ENCODE measurements at regions not wholly inside any gene's neighbourhood (a gene's known extent, or its start where the extent isn't known, plus 50 kb on each side); places are given as distances from the start of the nearest gene placed in this dataset.

DNA sequence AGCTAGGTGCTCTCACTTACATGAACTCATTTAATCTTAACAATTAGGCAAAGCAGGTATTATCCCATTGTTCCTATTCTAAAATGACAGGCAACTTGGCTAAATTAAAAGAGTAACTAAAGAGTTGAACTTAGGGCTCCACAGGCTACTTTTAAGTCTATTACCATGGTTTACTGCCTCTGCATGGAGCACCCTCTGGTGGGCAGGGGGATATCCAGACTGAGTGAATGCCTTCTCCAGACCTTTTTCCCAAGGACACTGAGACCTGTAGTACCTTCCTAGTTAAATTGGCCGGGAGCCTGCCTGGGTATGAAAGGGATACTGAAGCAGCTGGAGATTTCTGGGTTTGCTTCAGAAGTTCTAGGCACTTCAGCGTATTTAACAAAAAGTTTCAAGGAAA lies 238.1 kb downstream of the ELAVL2 start:
- no peaks in the 10 kb centered on the region for H3K9me2 ChIP-seq (ENCODE audit: insufficient read depth, low read length)
- H3K4me3 ChIP-seq (ENCODE audit: low read depth, low read length, poor library complexity, severe bottlenecking), result no peak overlapping the region
- CTCF ChIA-PET (ENCODE audit: unreplicated experiment), result no interaction called here
- H3K36me3 ChIP-seq (ENCODE audit: insufficient read depth, low read length), result no peaks in the 10 kb centered on the region
- H3K4me1 ChIP-seq (ENCODE audit: insufficient read depth, low read length, poor library complexity, severe bottlenecking), result no peaks in the 10 kb centered on the region
- no TSS peak for BruUV-seq (replicated peaks)
- DNase-seq (ENCODE audit: low spot score), result no peak
- H3K27ac ChIP-seq (ENCODE audit: low read depth, low read length, poor library complexity, severe bottlenecking), result no peak overlapping the region
- H3K9me3 ChIP-seq (ENCODE audit: low read length), result no peaks in the 10 kb centered on the region
- H3K4me2 ChIP-seq (ENCODE audit: low read length), result no peak overlapping the region
- H4K20me1 ChIP-seq (ENCODE audit: insufficient read depth, low read length), result no peaks in the 10 kb centered on the region
- H3K79me2 ChIP-seq (ENCODE audit: insufficient read depth, low read depth, low read length), result no peaks in the 10 kb centered on the region
- POLR2A ChIA-PET, result no interaction called here
- intact Hi-C loops (cut with micrococcal nuclease; ENCODE audit: unreplicated experiment), result no loop called here
- TF ChIP-seq, protein P1, sequence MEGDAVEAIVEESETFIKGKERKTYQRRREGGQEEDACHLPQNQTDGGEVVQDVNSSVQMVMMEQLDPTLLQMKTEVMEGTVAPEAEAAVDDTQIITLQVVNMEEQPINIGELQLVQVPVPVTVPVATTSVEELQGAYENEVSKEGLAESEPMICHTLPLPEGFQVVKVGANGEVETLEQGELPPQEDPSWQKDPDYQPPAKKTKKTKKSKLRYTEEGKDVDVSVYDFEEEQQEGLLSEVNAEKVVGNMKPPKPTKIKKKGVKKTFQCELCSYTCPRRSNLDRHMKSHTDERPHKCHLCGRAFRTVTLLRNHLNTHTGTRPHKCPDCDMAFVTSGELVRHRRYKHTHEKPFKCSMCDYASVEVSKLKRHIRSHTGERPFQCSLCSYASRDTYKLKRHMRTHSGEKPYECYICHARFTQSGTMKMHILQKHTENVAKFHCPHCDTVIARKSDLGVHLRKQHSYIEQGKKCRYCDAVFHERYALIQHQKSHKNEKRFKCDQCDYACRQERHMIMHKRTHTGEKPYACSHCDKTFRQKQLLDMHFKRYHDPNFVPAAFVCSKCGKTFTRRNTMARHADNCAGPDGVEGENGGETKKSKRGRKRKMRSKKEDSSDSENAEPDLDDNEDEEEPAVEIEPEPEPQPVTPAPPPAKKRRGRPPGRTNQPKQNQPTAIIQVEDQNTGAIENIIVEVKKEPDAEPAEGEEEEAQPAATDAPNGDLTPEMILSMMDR (conservative IDR thresholded peaks at IDR 0.05; ENCODE audit: low read length), result peak; percentile 35; the same call in 1 of the 2 replicates
- TF ChIP-seq EZH2phosphoT487 (IDR thresholded peaks at IDR 0.05; ENCODE audit: borderline replicate concordance, low read depth, low read length), result no peak
- H2AFZ ChIP-seq (ENCODE audit: low read length), result no peak overlapping the region

DNA sequence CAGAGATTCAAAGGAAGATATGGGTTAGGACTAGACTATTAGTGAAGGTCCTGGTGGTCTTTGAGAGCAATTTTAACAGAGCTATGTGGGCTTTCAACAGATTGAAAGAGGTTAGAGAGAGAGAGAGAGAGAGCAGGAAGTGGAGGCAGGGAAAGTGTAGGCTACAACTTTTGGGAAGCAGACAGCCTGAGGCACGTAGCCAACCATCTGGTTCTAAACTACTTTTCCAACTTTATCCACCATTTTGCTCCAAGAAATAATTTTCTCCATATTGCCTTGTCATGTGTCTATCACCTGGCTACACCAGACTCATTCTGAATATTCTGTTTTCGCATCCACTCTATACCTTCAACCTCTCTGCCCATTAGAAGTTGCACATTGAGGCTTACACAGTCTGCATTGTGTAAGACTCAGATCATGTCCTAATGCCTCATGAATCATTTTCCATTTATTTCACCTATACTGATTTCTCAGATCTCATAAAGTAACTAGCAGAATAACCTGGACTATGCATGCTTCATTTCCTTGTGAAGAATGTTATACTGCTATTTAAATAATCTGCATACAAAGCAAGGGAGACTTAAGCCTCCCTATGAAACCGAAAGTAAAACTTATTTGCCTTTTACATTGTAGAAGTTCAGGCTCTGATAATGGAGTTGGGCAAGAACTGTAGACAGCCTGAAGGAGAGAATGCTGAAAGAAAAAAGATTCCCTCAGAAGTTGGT lies 235.6 kb downstream of the ELAVL2 start:
- DNase-seq (ENCODE audit: low spot score), result no peak
- no peak overlapping the region for H3K4me3 ChIP-seq (ENCODE audit: low read depth, low read length, poor library complexity, severe bottlenecking)
- BruUV-seq (replicated peaks), result no TSS peak

DNA sequence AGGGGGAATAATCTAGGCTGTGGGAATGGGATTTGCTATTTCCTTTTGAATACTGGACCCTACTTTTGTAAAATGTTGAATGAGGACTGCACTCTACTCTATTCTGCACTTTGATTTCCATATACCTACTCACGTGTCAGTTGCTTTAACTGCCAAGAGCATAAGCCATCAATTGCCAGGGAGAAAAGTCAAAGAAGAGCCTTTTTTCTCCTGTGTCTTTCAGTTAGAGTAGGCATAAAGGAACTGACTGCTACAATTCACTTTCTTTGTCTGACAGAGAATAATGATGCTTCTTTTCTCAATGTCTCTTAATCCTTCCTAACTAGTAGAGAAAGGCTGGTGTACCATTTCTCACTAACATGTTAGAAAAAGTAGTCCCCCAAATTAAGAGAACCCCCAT lies 231.6 kb downstream of the ELAVL2 start:
- TF ChIP-seq, protein P1 (conservative IDR thresholded peaks at IDR 0.05; ENCODE audit: low read length), result no peak
- no peak for TF ChIP-seq EZH2phosphoT487 (IDR thresholded peaks at IDR 0.05; ENCODE audit: borderline replicate concordance, low read depth, low read length)
- Histone ChIP-seq H3K4me2 (ENCODE audit: low read length) (no peak overlapping the region), H3K9me2 (ENCODE audit: insufficient read depth, low read length) (no peaks in the 10 kb centered on the region), H2AFZ (ENCODE audit: low read length) (no peak overlapping the region), H3K79me2 (ENCODE audit: insufficient read depth, low read depth, low read length) (no peaks in the 10 kb centered on the region), H4K20me1 (ENCODE audit: insufficient read depth, low read length) (no peaks in the 10 kb centered on the region), H3K27ac (ENCODE audit: low read depth, low read length, poor library complexity, severe bottlenecking) (no peak overlapping the region), H3K4me3 (ENCODE audit: low read depth, low read length, poor library complexity, severe bottlenecking) (no peak overlapping the region), H3K4me1 (ENCODE audit: insufficient read depth, low read length, poor library complexity, severe bottlenecking) (no peaks in the 10 kb centered on the region), H3K36me3 (ENCODE audit: insufficient read depth, low read length) (no peaks in the 10 kb centered on the region), H3K9me3 (ENCODE audit: low read length) (no peaks in the 10 kb centered on the region)
- no peak for DNase-seq (ENCODE audit: low spot score)
- CTCF ChIA-PET (ENCODE audit: unreplicated experiment), result no interaction called here
- POLR2A ChIA-PET, result interaction anchor here (0.5 kb wide), 1 partner anchor 882 kb away, joined by 3 read pairs; no protein-coding TSS in a partner anchor
- intact Hi-C loops (cut with micrococcal nuclease; ENCODE audit: unreplicated experiment), result no loop called here
- BruUV-seq (replicated peaks), result no TSS peak

More for the DNA sequence above, 235.6 kb downstream of the ELAVL2 start:
- H3K9me3 ChIP-seq (ENCODE audit: low read length), result no peaks in the 10 kb centered on the region
- ChIA-PET CTCF (ENCODE audit: unreplicated experiment) (no interaction called here), POLR2A (no interaction called here)
- no peak for TF ChIP-seq EZH2phosphoT487 (IDR thresholded peaks at IDR 0.05; ENCODE audit: borderline replicate concordance, low read depth, low read length)
- TF ChIP-seq, protein P1 (conservative IDR thresholded peaks at IDR 0.05; ENCODE audit: low read length), result no peak
- intact Hi-C loops (cut with micrococcal nuclease; ENCODE audit: unreplicated experiment), result no loop called here
- H3K27ac ChIP-seq (ENCODE audit: low read depth, low read length, poor library complexity, severe bottlenecking), result no peak overlapping the region
- H3K4me2 ChIP-seq (ENCODE audit: low read length), result peak overlapping the region; percentile 40; the same call in 1 of the 2 replicates
- H3K36me3 ChIP-seq (ENCODE audit: insufficient read depth, low read length), result no peaks in the 10 kb centered on the region
- no peaks in the 10 kb centered on the region for H3K9me2 ChIP-seq (ENCODE audit: insufficient read depth, low read length)
- H3K79me2 ChIP-seq (ENCODE audit: insufficient read depth, low read depth, low read length), result no peaks in the 10 kb centered on the region
- H4K20me1 ChIP-seq (ENCODE audit: insufficient read depth, low read length), result no peaks in the 10 kb centered on the region
- peak overlapping the region; percentile 4; the same call in 1 of the 2 replicates for H2AFZ ChIP-seq (ENCODE audit: low read length)
- no peaks in the 10 kb centered on the region for H3K4me1 ChIP-seq (ENCODE audit: insufficient read depth, low read length, poor library complexity, severe bottlenecking)

Measured in OCI-LY7 (cell line).